GM23338 (cell line): ENCODE measurements at regions not wholly inside any gene's neighbourhood (a gene's known extent, or its start where the extent isn't known, plus 50 kb on each side); places are given as distances from the start of the nearest gene placed in this dataset.
A peak's percentile ranks its signal among the peaks of the same experiment; 100 is the strongest.

ENCODE experiments used
- ATAC-seq: fragments of 200-7000 bp; cut with Tn5 transposase; 3 replicates; pipeline ENCODE4 v1.9.1; 2020
- DNase-seq: peaks from one replicate; pipeline ENCODE4 v3.0.0-alpha.2; 2015; ENCODE audit warnings: low spot score
- H2AFZ ChIP-seq: fragments of 200-600 bp; sonication (generic); 2 replicates; pipeline ENCODE4 v1.8.0; 2016; ENCODE audit warnings: antibody characterized with exemption, mild to moderate bottlenecking, moderate library complexity
- H3F3A ChIP-seq: fragments of 200-600 bp; sonication (generic); replicated peaks from 2 replicates; pipeline ENCODE4 v1.8.0; 2017; ENCODE audit warnings: antibody characterized with exemption, mixed run types, low read depth
- H3K27ac ChIP-seq: fragments of 200-600 bp; sonication (generic); 2 replicates; pipeline ENCODE4 v1.6.1; 2016; ENCODE audit warnings: low read depth
- H3K27me3 ChIP-seq: fragments of 200-600 bp; sonication (generic); 2 replicates; pipeline ENCODE4 v1.8.0; 2016; ENCODE audit warnings: mild to moderate bottlenecking, mixed run types, moderate library complexity; ENCODE audit not compliant: insufficient read depth
- H3K36me3 ChIP-seq: fragments of 200-600 bp; sonication (generic); 2 replicates; pipeline ENCODE4 v1.8.0; 2016; ENCODE audit warnings: mild to moderate bottlenecking; ENCODE audit not compliant: insufficient read depth
- H3K4me1 ChIP-seq: fragments of 200-600 bp; sonication (generic); 2 replicates; pipeline ENCODE4 v1.8.0; 2016; ENCODE audit warnings: mild to moderate bottlenecking, moderate library complexity; ENCODE audit not compliant: insufficient read depth
- H3K4me2 ChIP-seq: fragments of 200-600 bp; sonication (generic); 2 replicates; pipeline ENCODE4 v1.7.1; 2017; ENCODE audit warnings: mixed run types
- H3K4me3 ChIP-seq: fragments of 200-600 bp; sonication (generic); 2 replicates; pipeline ENCODE4 v1.6.1; 2016; ENCODE audit warnings: mixed run types
- H3K79me2 ChIP-seq: fragments of 200-600 bp; sonication (generic); replicated peaks from 2 replicates; pipeline ENCODE4 v1.8.0; 2017; ENCODE audit warnings: mild to moderate bottlenecking; ENCODE audit not compliant: insufficient read depth
- H3K9me2 ChIP-seq: fragments of 200-600 bp; sonication (generic); 2 replicates; pipeline ENCODE4 v1.8.0; 2017; ENCODE audit not compliant: insufficient read depth
- H4K20me1 ChIP-seq: fragments of 200-600 bp; sonication (generic); replicated peaks from 2 replicates; pipeline ENCODE4 v1.8.0; 2017; ENCODE audit warnings: mild to moderate bottlenecking; ENCODE audit not compliant: insufficient read depth
- H3K27ac Mint-ChIP-seq: 2 replicates; pipeline ENCODE4 v1.8.0; 2020; ENCODE audit warnings: inconsistent platforms, mild to moderate bottlenecking, moderate library complexity, mixed read lengths
- H3K27me3 Mint-ChIP-seq: 3 replicates; pipeline ENCODE4 v1.8.0; 2022; ENCODE audit warnings: low read depth, mild to moderate bottlenecking, moderate library complexity, mixed read lengths, inconsistent platforms; ENCODE audit not compliant: insufficient read depth, poor library complexity
- H3K36me3 Mint-ChIP-seq: 3 replicates; pipeline ENCODE4 v1.8.0; 2021; ENCODE audit warnings: low read depth, mild to moderate bottlenecking, inconsistent platforms, moderate library complexity, mixed read lengths
- H3K4me1 Mint-ChIP-seq: 3 replicates; pipeline ENCODE4 v1.8.0; 2020; ENCODE audit warnings: mild to moderate bottlenecking, inconsistent platforms, mixed read lengths
- H3K4me3 Mint-ChIP-seq: 3 replicates; pipeline ENCODE4 v1.8.0; 2021; ENCODE audit warnings: moderate library complexity, mild to moderate bottlenecking, inconsistent platforms, mixed read lengths
- H3K9me3 Mint-ChIP-seq: 3 replicates; pipeline ENCODE4 v1.8.0; 2020; ENCODE audit warnings: moderate library complexity, mild to moderate bottlenecking, inconsistent platforms, mixed read lengths
- ETS1 ChIP-seq: IDR thresholded peaks from 2 replicates; pipeline ENCODE4 v1.6.1; 2016; ENCODE audit warnings: antibody characterized with exemption
- EZH2 ChIP-seq: fragments of 200-600 bp; sonication (generic); IDR thresholded peaks from one replicate; pipeline ENCODE4 v1.8.0; 2017; ENCODE audit warnings: antibody characterized with exemption, mild to moderate bottlenecking, low read depth; ENCODE audit not compliant: unreplicated experiment
- EZH2phosphoT487 ChIP-seq: fragments of 200-600 bp; sonication (generic); IDR thresholded peaks from one replicate; pipeline ENCODE4 v1.8.1; 2018; ENCODE audit warnings: antibody characterized with exemption; ENCODE audit not compliant: unreplicated experiment
- NANOG ChIP-seq: IDR thresholded peaks from 2 replicates; pipeline ENCODE4 v1.6.1; 2016; ENCODE audit warnings: antibody characterized with exemption, borderline replicate concordance
- POLR2AphosphoS5 ChIP-seq: IDR thresholded peaks from 2 replicates; pipeline ENCODE4 v1.6.1; 2016; ENCODE audit warnings: antibody characterized with exemption, low read depth
- REST ChIP-seq: IDR thresholded peaks from one replicate; pipeline ENCODE4 v1.6.1; 2018; ENCODE audit warnings: antibody characterized with exemption; ENCODE audit not compliant: unreplicated experiment
- ZNF114 ChIP-seq: fragments of 250-450 bp; sonication (Bioruptor Pico); IDR thresholded peaks from 2 replicates; pipeline ENCODE4 v1.5.0; 2020; ENCODE audit warnings: mild to moderate bottlenecking, moderate library complexity
- ZNF331 ChIP-seq: fragments of 250-450 bp; sonication (Bioruptor Pico); IDR thresholded peaks from 2 replicates; pipeline ENCODE4 v1.5.0; 2020; ENCODE audit warnings: low read depth, mild to moderate bottlenecking, moderate library complexity
- TF ChIP-seq, protein P1 (sequence below), 2 experiments: fragments of 200-600 bp in 1 of 2; sonication (generic) in 1 of 2; conservative IDR thresholded peaks; 2 replicates each; pipeline versions ENCODE4 v1.5.1 to v1.6.1; 2016 to 2017; ENCODE audit warnings: antibody characterized with exemption in 2 of 2, low read depth in 2 of 2, mild to moderate bottlenecking in 2 of 2, moderate library complexity in 1 of 2
- TF ChIP-seq, protein P2 (sequence below): fragments of 250-450 bp; sonication (Bioruptor Pico); IDR thresholded peaks from 2 replicates; pipeline ENCODE4 v1.5.0; 2020; ENCODE audit warnings: mild to moderate bottlenecking, moderate library complexity

DNA sequence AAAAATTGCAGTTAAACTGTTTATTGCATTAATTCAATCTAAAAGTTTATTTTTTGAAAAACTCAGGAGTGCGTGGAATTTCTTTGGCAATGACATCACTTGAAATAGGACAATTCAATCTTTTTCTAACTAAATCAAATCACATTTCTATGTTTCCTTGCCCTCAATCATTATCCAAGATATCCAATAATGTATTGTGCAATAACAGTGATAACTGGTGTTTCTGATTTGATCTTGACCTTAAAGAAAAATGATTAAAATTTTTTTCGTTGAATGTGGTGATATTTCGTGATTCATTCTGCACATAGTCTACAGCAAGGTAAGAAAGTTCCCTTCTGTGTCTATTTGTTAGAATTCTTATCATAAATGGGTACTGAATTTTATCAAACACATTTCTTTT, 163.2 kb downstream of the SPCS3 start (continued):
- TF ChIP-seq REST = no peak
- TF ChIP-seq ETS1 = no peak
- no peak for TF ChIP-seq ZNF331 (CRISPR knock-in tag)

DNA sequence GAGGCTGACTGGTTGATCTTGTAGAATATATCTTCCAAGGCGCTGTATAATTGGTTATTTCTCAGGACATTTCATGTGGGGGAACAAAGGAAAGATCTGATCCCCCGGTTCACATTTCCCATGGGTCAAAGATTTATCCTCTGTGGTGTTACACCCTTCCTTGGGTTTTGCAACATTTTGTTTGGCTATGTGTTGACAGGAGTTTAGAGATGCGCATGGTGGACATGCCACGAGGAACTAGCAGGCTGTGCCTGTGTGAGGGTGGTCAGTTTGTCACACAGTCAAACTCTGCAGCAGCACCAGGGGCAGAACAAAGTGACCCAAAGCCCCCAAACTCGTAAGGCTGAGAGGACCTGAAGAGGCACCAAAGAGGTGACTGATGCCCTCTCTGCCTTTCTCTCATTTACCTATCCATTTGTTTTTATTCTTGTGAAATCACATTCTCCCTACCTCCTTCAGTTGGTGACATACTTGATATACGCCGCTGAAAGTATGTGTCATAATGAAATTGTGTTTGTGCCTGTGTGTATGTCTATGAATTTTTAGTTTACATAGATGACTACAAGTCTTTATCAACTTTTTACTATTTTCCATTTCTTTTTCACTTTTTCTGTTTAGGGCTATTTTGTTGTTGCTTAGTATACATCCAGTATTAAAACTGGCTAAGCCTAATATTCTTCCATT, 164.7 kb downstream of the SPCS3 start:
- Histone ChIP-seq H4K20me1 (no peaks in the 10 kb centered on the region), H2AFZ (peak overlapping the region; percentile 84), H3K79me2 (no peaks in the 10 kb centered on the region), H3K27me3 (no peaks in the 10 kb centered on the region), H3K4me2 (no peak overlapping the region), H3K4me1 (no peaks in the 10 kb centered on the region), H3K4me3 (no peak overlapping the region), H3K9me2 (no peaks in the 10 kb centered on the region), H3F3A (no peaks in the 10 kb centered on the region), H3K36me3 (no peaks in the 10 kb centered on the region), H3K27ac (no peak overlapping the region)
- Mint-ChIP-seq H3K36me3 (no peaks in the 10 kb centered on the region), H3K4me1 (peaks cover 11% of the 10 kb centered on the region; the same call in 2 of the 3 replicates), H3K9me3 (no peaks in the 10 kb centered on the region), H3K27me3 (no peaks in the 10 kb centered on the region), H3K27ac (peak overlapping the region; percentile 17), H3K4me3 (no peak overlapping the region)
- ATAC-seq (no peak), DNase-seq (peak; percentile 1)
- TF ChIP-seq ETS1 (no peak), NANOG (no peak), EZH2phosphoT487 (no peak), EZH2 (no peak), ZNF114 (no peak), POLR2AphosphoS5 (no peak)
- TF ChIP-seq, protein P1, sequence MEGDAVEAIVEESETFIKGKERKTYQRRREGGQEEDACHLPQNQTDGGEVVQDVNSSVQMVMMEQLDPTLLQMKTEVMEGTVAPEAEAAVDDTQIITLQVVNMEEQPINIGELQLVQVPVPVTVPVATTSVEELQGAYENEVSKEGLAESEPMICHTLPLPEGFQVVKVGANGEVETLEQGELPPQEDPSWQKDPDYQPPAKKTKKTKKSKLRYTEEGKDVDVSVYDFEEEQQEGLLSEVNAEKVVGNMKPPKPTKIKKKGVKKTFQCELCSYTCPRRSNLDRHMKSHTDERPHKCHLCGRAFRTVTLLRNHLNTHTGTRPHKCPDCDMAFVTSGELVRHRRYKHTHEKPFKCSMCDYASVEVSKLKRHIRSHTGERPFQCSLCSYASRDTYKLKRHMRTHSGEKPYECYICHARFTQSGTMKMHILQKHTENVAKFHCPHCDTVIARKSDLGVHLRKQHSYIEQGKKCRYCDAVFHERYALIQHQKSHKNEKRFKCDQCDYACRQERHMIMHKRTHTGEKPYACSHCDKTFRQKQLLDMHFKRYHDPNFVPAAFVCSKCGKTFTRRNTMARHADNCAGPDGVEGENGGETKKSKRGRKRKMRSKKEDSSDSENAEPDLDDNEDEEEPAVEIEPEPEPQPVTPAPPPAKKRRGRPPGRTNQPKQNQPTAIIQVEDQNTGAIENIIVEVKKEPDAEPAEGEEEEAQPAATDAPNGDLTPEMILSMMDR (conservative IDR thresholded peaks at IDR 0.05; ENCODE audit: low read depth in 2 of 2) = no peak
- TF ChIP-seq, protein P2, sequence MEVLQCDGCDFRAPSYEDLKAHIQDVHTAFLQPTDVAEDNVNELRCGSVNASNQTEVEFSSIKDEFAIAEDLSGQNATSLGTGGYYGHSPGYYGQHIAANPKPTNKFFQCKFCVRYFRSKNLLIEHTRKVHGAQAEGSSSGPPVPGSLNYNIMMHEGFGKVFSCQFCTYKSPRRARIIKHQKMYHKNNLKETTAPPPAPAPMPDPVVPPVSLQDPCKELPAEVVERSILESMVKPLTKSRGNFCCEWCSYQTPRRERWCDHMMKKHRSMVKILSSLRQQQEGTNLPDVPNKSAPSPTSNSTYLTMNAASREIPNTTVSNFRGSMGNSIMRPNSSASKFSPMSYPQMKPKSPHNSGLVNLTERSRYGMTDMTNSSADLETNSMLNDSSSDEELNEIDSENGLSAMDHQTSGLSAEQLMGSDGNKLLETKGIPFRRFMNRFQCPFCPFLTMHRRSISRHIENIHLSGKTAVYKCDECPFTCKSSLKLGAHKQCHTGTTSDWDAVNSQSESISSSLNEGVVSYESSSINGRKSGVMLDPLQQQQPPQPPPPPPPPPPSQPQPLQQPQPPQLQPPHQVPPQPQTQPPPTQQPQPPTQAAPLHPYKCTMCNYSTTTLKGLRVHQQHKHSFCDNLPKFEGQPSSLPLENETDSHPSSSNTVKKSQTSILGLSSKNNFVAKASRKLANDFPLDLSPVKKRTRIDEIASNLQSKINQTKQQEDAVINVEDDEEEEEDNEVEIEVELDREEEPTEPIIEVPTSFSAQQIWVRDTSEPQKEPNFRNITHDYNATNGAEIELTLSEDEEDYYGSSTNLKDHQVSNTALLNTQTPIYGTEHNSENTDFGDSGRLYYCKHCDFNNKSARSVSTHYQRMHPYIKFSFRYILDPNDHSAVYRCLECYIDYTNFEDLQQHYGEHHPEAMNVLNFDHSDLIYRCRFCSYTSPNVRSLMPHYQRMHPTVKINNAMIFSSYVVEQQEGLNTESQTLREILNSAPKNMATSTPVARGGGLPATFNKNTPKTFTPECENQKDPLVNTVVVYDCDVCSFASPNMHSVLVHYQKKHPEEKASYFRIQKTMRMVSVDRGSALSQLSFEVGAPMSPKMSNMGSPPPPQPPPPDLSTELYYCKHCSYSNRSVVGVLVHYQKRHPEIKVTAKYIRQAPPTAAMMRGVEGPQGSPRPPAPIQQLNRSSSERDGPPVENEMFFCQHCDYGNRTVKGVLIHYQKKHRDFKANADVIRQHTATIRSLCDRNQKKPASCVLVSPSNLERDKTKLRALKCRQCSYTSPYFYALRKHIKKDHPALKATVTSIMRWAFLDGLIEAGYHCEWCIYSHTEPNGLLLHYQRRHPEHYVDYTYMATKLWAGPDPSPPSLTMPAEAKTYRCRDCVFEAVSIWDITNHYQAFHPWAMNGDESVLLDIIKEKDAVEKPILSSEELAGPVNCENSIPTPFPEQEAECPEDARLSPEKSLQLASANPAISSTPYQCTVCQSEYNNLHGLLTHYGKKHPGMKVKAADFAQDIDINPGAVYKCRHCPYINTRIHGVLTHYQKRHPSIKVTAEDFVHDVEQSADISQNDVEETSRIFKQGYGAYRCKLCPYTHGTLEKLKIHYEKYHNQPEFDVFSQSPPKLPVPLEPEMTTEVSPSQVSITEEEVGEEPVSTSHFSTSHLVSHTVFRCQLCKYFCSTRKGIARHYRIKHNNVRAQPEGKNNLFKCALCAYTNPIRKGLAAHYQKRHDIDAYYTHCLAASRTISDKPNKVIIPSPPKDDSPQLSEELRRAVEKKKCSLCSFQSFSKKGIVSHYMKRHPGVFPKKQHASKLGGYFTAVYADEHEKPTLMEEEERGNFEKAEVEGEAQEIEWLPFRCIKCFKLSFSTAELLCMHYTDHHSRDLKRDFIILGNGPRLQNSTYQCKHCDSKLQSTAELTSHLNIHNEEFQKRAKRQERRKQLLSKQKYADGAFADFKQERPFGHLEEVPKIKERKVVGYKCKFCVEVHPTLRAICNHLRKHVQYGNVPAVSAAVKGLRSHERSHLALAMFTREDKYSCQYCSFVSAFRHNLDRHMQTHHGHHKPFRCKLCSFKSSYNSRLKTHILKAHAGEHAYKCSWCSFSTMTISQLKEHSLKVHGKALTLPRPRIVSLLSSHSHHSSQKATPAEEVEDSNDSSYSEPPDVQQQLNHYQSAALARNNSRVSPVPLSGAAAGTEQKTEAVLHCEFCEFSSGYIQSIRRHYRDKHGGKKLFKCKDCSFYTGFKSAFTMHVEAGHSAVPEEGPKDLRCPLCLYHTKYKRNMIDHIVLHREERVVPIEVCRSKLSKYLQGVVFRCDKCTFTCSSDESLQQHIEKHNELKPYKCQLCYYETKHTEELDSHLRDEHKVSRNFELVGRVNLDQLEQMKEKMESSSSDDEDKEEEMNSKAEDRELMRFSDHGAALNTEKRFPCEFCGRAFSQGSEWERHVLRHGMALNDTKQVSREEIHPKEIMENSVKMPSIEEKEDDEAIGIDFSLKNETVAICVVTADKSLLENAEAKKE = no peak
